SK-N-SH (cell line): ENCODE measurements at regions not wholly inside any gene's neighbourhood (a gene's known extent, or its start where the extent isn't known, plus 50 kb on each side); places are given as distances from the start of the nearest gene placed in this dataset.

Experiments used
- EP300 ChIP-seq, 2 experiments: IDR thresholded peaks; 2 replicates each; pipeline versions ENCODE4 v1.4.0 to v1.6.1; 2012; ENCODE audit warnings: borderline replicate concordance in 1 of 2, low read depth in 1 of 2, low read length in 1 of 2
- POLR2AphosphoS5 ChIP-seq: IDR thresholded peaks from 2 replicates; pipeline ENCODE4 v1.6.1; 2012; ENCODE audit warnings: low read depth, low read length
- REST ChIP-seq: IDR thresholded peaks from 2 replicates; pipeline ENCODE4 v1.6.1; 2012; ENCODE audit warnings: mild to moderate bottlenecking, low read depth, low read length, moderate library complexity
- RFX5 ChIP-seq: IDR thresholded peaks from 2 replicates; pipeline ENCODE4 v1.6.1; 2012; ENCODE audit warnings: mild to moderate bottlenecking, improper control_type of control experiment, low read length
- RXRA ChIP-seq: IDR thresholded peaks from 2 replicates; pipeline ENCODE4 v1.4.0; 2012; ENCODE audit warnings: low read depth, mild to moderate bottlenecking, borderline replicate concordance

GRCh38 chr17:34872640-34873039 is 88.6 kb downstream of the CCT6B start:
- TF ChIP-seq REST, result no peak
- no peak for TF ChIP-seq RFX5
- no peak for TF ChIP-seq EP300 (IDR thresholded peaks at IDR 0.05; ENCODE audit: borderline replicate concordance in 1 of 2, low read depth in 1 of 2, low read length in 1 of 2)
- TF ChIP-seq POLR2AphosphoS5, result no peak
- no peak for TF ChIP-seq RXRA
